K562 (cell line): ENCODE measurements at regions not wholly inside any gene's neighbourhood (a gene's known extent, or its start where the extent isn't known, plus 50 kb on each side); places are given as distances from the start of the nearest gene placed in this dataset.

Experiments used
- ATAC-seq: fragments of 200-7000 bp; cut with Tn5 transposase; 3 replicates; pipeline ENCODE4 v1.9.1; 2020; ENCODE audit warnings: moderate library complexity
- BruUV-seq: library from RNA; stranded (reverse); fragments of 400-500 nt; replicated peaks from 2 replicates; lab custom pipeline; 2021; lab: Mats Ljungman, UMichigan
- CTCF ChIA-PET: fragments of 300-600 bp; formaldehyde crosslinking; extraction: SDS; loops from one replicate; lab custom pipeline; 2021; ENCODE audit warnings: low intra/inter-chr PET ratio; lab: Yijun Ruan, JAX
- POLR2A ChIA-PET: fragments of 300-600, 350-650 bp; sonication (Branson Sonifier 250); formaldehyde crosslinking; extraction: SDS; loops from one replicate; lab custom pipeline; 2021; ENCODE audit warnings: antibody characterized with exemption, inconsistent platforms; lab: Yijun Ruan, JAX
- DNase-seq, 4 experiments: peaks; one replicate each; pipeline versions ENCODE4 v3.0.0 to v3.0.0-alpha.2; 2011 to 2018; ENCODE audit warnings: low spot score in 3 of 4, mixed read lengths in 3 of 4; ENCODE audit errors: extremely low read depth in 1 of 4
- FAIRE-seq: peaks from 2 replicates; lab custom pipeline; 2011; peaks lifted over from hg19 to GRCh38; lab: Jason Lieb, UNC
- H2AFZ ChIP-seq: 2 replicates; pipeline ENCODE4 v1.6.0; 2011; ENCODE audit warnings: low read depth, low read length, control low read depth, inconsistent platforms
- H3K27ac ChIP-seq: fragments of 200-600 bp; 3 replicates; pipeline ENCODE4 v1.8.0; 2011; ENCODE audit warnings: low read depth, mild to moderate bottlenecking, control low read depth, inconsistent platforms, low read length, moderate library complexity, mixed read lengths; ENCODE audit errors: extremely low read depth
- H3K27me3 ChIP-seq, 2 experiments: fragments of 300-600 bp in 1 of 2; 2 replicates in 1 of 2; 3 replicates in 1 of 2; pipeline versions ENCODE4 v1.6.0 to v1.8.0; 2011; ENCODE audit warnings: inconsistent platforms in 2 of 2, low read length in 2 of 2, mild to moderate bottlenecking in 1 of 2, mixed read lengths in 1 of 2, moderate library complexity in 1 of 2; ENCODE audit not compliant: control insufficient read depth in 2 of 2, insufficient read depth in 2 of 2
- H3K36me3 ChIP-seq: fragments of 300-600 bp; 3 replicates; pipeline ENCODE4 v1.8.0; 2011; ENCODE audit warnings: mild to moderate bottlenecking, low read length, inconsistent platforms; ENCODE audit not compliant: control insufficient read depth, insufficient read depth
- H3K4me1 ChIP-seq, 2 experiments: fragments of 200-600 bp in 1 of 2; replicated peaks in 1 of 2; 2 replicates in 1 of 2; 3 replicates in 1 of 2; pipeline versions ENCODE4 v1.5.1 to v1.8.0; 2011; ENCODE audit warnings: inconsistent platforms in 2 of 2, low read length in 2 of 2, mild to moderate bottlenecking in 1 of 2, mixed read lengths in 1 of 2, moderate library complexity in 1 of 2; ENCODE audit not compliant: control insufficient read depth in 2 of 2, insufficient read depth in 2 of 2
- H3K4me2 ChIP-seq: 2 replicates; pipeline ENCODE4 v1.6.1; 2011; ENCODE audit warnings: low read length, control low read depth, inconsistent platforms, mixed read lengths; ENCODE audit not compliant: insufficient read depth
- H3K4me3 ChIP-seq: fragments of 200-600 bp; sonication (generic), shearing (Covaris generic); 2 replicates; pipeline ENCODE4 v1.5.1; 2016; ENCODE audit warnings: control low read depth, inconsistent platforms
- H3K79me2 ChIP-seq: fragments of 200-600 bp; 3 replicates; pipeline ENCODE4 v1.8.0; 2011; ENCODE audit warnings: low read length, inconsistent platforms; ENCODE audit not compliant: control insufficient read depth, insufficient read depth
- H3K9ac ChIP-seq, 2 experiments: 2 replicates each; pipeline versions ENCODE4 v1.6.0 to v1.6.1; 2011; ENCODE audit warnings: low read depth in 2 of 2, low read length in 2 of 2, control low read depth in 1 of 2, inconsistent platforms in 1 of 2, mild to moderate bottlenecking in 1 of 2, mixed read lengths in 1 of 2; ENCODE audit not compliant: insufficient read depth in 1 of 2
- H3K9me1 ChIP-seq: one replicate; pipeline ENCODE4 v1.6.0; 2011; ENCODE audit warnings: inconsistent platforms, mild to moderate bottlenecking, low read length, moderate library complexity; ENCODE audit not compliant: control insufficient read depth, insufficient read depth
- H3K9me3 ChIP-seq: replicated peaks from 2 replicates; pipeline ENCODE4 v1.5.1; 2011; ENCODE audit warnings: low read depth, low read length, inconsistent platforms; ENCODE audit not compliant: control insufficient read depth, insufficient read depth
- H4K20me1 ChIP-seq: replicated peaks from 2 replicates; pipeline ENCODE4 v1.6.1; 2011; ENCODE audit warnings: low read length, inconsistent platforms, mixed read lengths; ENCODE audit not compliant: control insufficient read depth, insufficient read depth
- BHLHE40 ChIP-seq: IDR thresholded peaks from 2 replicates; pipeline ENCODE4 v1.6.1; 2011; ENCODE audit warnings: low read length, improper control_type of control experiment
- FOXJ3 ChIP-seq: sonication (generic); formaldehyde crosslinking; IDR thresholded peaks from 2 replicates; pipeline ENCODE4 v1.4.0; 2020; ENCODE audit warnings: mild to moderate bottlenecking, missing genetic modification reagents
- GABPA ChIP-seq: fragments of 200-800 bp; sonication (Bioruptor generic); conservative IDR thresholded peaks from 2 replicates; pipeline ENCODE4 v1.6.1; 2016; ENCODE audit warnings: low read depth, missing genetic modification characterization, missing compliant biosample characterization
- L3MBTL2 ChIP-seq: fragments of 450-650 bp; IDR thresholded peaks from 2 replicates; pipeline ENCODE4 v1.6.1; 2016; ENCODE audit warnings: mild to moderate bottlenecking, moderate library complexity
- USF1 ChIP-seq: sonication (generic); formaldehyde crosslinking; IDR thresholded peaks from 2 replicates; pipeline ENCODE4 v1.9.0; 2022; ENCODE audit warnings: mild to moderate bottlenecking, missing genetic modification reagents
- USF2 ChIP-seq: sonication (generic); formaldehyde crosslinking; IDR thresholded peaks from 2 replicates; pipeline ENCODE4 v1.5.0; 2020; ENCODE audit warnings: missing genetic modification reagents
- ZC3H4 ChIP-seq: sonication (generic); formaldehyde crosslinking; IDR thresholded peaks from 2 replicates; pipeline ENCODE4 v1.9.0; 2021; ENCODE audit warnings: missing genetic modification reagents, borderline replicate concordance
- ZNF384 ChIP-seq: IDR thresholded peaks from 2 replicates; pipeline ENCODE4 v1.6.1; 2012; ENCODE audit warnings: low read depth, low read length, improper control_type of control experiment
- ZNF436 ChIP-seq: fragments of 250-450, 450-650 bp; sonication (Bioruptor Pico); formaldehyde crosslinking; IDR thresholded peaks from 2 replicates; pipeline ENCODE4 v1.7.0; 2020; ENCODE audit warnings: mild to moderate bottlenecking
- ZNF699 ChIP-seq: fragments of 250-450 bp; sonication (Bioruptor Pico); IDR thresholded peaks from 2 replicates; pipeline ENCODE4 v1.8.0; 2021; ENCODE audit warnings: mild to moderate bottlenecking, moderate library complexity; ENCODE audit not compliant: insufficient replicate concordance
- ZNF764 ChIP-seq: fragments of 250-450 bp; sonication (Bioruptor Pico); IDR thresholded peaks from 2 replicates; pipeline ENCODE4 v1.4.0; 2020; ENCODE audit warnings: low read depth, mild to moderate bottlenecking, moderate library complexity
- WGBS: fragments of 100-300 bp; shearing (Covaris generic); methylation state at CpG from one replicate; pipeline ENCODE4 v1.1.6; 2016; ENCODE audit warnings: low coverage, mixed read lengths; ENCODE audit not compliant: insufficient coverage; ENCODE audit errors: missing lambda C conversion rate; 5-methylcytosine and 5-hydroxymethylcytosine counted together
- in situ Hi-C: fragments of 300-500 bp; cut with MboI; formaldehyde crosslinking; loops from 4 replicates; pipeline ENCODE4 v1.15.0; 2018; ENCODE audit warnings: inconsistent platforms, mixed read lengths
- intact Hi-C: fragments of 100-400 bp; cut with micrococcal nuclease; formaldehyde crosslinking; loops from 2 replicates; pipeline ENCODE4 v1.14.2; 2022
- TF ChIP-seq, protein P1 (sequence below), 2 experiments: IDR thresholded peaks; 2 replicates each; pipeline ENCODE4 v1.6.1; 2011; ENCODE audit warnings: borderline replicate concordance in 1 of 2, control low read depth in 1 of 2, low read depth in 1 of 2, low read length in 1 of 2, mild to moderate bottlenecking in 1 of 2, mixed read lengths in 1 of 2, moderate library complexity in 1 of 2; ENCODE audit not compliant: insufficient read depth in 1 of 2, insufficient read length in 1 of 2, poor library complexity in 1 of 2, severe bottlenecking in 1 of 2; ENCODE audit errors: extremely low read depth in 1 of 2
- TF ChIP-seq, protein P2 (sequence below): fragments of 250-450 bp; sonication (Bioruptor Pico); IDR thresholded peaks from 2 replicates; pipeline ENCODE4 v1.5.0; 2021

GRCh38 chr9:88198341-88198807 lies 60.1 kb upstream of the SPATA31C2 start:
- no peak for DNase-seq
- H3K36me3 ChIP-seq: no peaks in the 10 kb centered on the region
- H3K9me1 ChIP-seq: no peaks in the 10 kb centered on the region
- no peaks in the 10 kb centered on the region for H4K20me1 ChIP-seq
- no TSS peak for BruUV-seq
- in situ Hi-C loops (no loop called here), intact Hi-C loops (no loop called here)
- peak overlapping the region; percentile 30; the same call in 1 of the 2 replicates for H3K4me2 ChIP-seq
- TF ChIP-seq USF1: peak; percentile 38
- TF ChIP-seq ZNF764 (CRISPR knock-in tag): no peak
- TF ChIP-seq L3MBTL2: peak; percentile 54; the same call in 1 of the 2 replicates
- TF ChIP-seq ZC3H4 (CRISPR knock-in tag): no peak
- no peak for TF ChIP-seq ZNF436 (CRISPR knock-in tag)
- no peak for TF ChIP-seq ZNF384
- TF ChIP-seq BHLHE40: peak; percentile 37; the same call in 1 of the 2 replicates
- TF ChIP-seq, protein P1, sequence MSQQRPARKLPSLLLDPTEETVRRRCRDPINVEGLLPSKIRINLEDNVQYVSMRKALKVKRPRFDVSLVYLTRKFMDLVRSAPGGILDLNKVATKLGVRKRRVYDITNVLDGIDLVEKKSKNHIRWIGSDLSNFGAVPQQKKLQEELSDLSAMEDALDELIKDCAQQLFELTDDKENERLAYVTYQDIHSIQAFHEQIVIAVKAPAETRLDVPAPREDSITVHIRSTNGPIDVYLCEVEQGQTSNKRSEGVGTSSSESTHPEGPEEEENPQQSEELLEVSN (IDR thresholded peaks at IDR 0.05; ENCODE audit: borderline replicate concordance in 1 of 2, extremely low read depth in 1 of 2, insufficient read depth in 1 of 2, insufficient read length in 1 of 2, low read depth in 1 of 2, low read length in 1 of 2, poor library complexity in 1 of 2, severe bottlenecking in 1 of 2): peak in 1 of 2 experiments; percentile 48
- TF ChIP-seq ZNF699 (CRISPR knock-in tag): no peak
- TF ChIP-seq FOXJ3: no peak
- peak; percentile 29; the same call in 1 of the 2 replicates for TF ChIP-seq GABPA (tag)
- TF ChIP-seq, protein P2, sequence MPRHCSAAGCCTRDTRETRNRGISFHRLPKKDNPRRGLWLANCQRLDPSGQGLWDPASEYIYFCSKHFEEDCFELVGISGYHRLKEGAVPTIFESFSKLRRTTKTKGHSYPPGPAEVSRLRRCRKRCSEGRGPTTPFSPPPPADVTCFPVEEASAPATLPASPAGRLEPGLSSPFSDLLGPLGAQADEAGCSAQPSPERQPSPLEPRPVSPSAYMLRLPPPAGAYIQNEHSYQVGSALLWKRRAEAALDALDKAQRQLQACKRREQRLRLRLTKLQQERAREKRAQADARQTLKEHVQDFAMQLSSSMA (CRISPR knock-in tag): no peak
- TF ChIP-seq USF2 (CRISPR knock-in tag): peak; percentile 64
- TF ChIP-seq, all 486 proteins: peak for 6
- WGBS: 0% methylated on average over 7 of the region's 7 CpGs
- H3K9ac ChIP-seq: no peak overlapping the region
- no peak overlapping the region for H3K4me3 ChIP-seq
- ATAC-seq (no peak), FAIRE-seq (no peak)
- ChIA-PET CTCF (no interaction called here), POLR2A (no interaction called here)
- no peaks in the 10 kb centered on the region; a peak in 1 of 5 replicates for H3K27me3 ChIP-seq
- H2AFZ ChIP-seq: peak overlapping the region; percentile 1; the same call in 1 of the 2 replicates
- no peaks in the 10 kb centered on the region for H3K9me3 ChIP-seq
- no peak overlapping the region for H3K27ac ChIP-seq
- no peaks in the 10 kb centered on the region for H3K4me1 ChIP-seq
- H3K79me2 ChIP-seq: no peaks in the 10 kb centered on the region
